Fibroblast of villous mesenchyme (primary cell): ENCODE measurements at regions not wholly inside any gene's neighbourhood (a gene's known extent, or its start where the extent isn't known, plus 50 kb on each side); places are given as distances from the start of the nearest gene placed in this dataset.
A peak's percentile ranks its signal among the peaks of the same experiment; 100 is the strongest.

Source experiments
- DNase-seq: peaks from one replicate; pipeline ENCODE4 v3.0.0-alpha.2; 2010; ENCODE audit warnings: low read depth
- H3K4me3 ChIP-seq: 2 replicates; pipeline ENCODE4 v1.5.1; 2011; ENCODE audit warnings: low read depth, mild to moderate bottlenecking, low read length
- TF ChIP-seq, protein P1 (sequence below): IDR thresholded peaks from 2 replicates; pipeline ENCODE4 v1.5.1; 2012; ENCODE audit warnings: low read depth, mild to moderate bottlenecking, low read length; ENCODE audit not compliant: insufficient read depth

DNA sequence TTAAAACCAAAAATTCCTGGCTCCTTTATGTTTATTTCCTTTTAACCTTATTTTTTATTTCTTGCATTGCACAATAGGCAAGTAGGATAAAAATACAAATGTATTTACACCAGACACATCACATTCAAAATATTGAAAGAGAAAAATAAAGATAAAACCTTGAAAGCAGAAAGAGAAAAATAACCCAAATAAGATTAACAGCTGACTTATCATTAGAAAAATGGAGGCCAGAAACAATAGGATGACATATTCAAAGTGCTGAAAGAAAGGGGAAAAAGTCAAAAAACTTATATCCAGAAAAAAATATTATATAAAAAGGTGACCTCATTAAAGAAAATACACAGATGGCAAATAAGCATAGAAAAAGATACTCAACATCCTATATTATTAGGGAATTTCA is 459.4 kb downstream of the NUF2 start:
- DNase-seq = no peak
- TF ChIP-seq, protein P1, sequence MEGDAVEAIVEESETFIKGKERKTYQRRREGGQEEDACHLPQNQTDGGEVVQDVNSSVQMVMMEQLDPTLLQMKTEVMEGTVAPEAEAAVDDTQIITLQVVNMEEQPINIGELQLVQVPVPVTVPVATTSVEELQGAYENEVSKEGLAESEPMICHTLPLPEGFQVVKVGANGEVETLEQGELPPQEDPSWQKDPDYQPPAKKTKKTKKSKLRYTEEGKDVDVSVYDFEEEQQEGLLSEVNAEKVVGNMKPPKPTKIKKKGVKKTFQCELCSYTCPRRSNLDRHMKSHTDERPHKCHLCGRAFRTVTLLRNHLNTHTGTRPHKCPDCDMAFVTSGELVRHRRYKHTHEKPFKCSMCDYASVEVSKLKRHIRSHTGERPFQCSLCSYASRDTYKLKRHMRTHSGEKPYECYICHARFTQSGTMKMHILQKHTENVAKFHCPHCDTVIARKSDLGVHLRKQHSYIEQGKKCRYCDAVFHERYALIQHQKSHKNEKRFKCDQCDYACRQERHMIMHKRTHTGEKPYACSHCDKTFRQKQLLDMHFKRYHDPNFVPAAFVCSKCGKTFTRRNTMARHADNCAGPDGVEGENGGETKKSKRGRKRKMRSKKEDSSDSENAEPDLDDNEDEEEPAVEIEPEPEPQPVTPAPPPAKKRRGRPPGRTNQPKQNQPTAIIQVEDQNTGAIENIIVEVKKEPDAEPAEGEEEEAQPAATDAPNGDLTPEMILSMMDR = no peak

DNA sequence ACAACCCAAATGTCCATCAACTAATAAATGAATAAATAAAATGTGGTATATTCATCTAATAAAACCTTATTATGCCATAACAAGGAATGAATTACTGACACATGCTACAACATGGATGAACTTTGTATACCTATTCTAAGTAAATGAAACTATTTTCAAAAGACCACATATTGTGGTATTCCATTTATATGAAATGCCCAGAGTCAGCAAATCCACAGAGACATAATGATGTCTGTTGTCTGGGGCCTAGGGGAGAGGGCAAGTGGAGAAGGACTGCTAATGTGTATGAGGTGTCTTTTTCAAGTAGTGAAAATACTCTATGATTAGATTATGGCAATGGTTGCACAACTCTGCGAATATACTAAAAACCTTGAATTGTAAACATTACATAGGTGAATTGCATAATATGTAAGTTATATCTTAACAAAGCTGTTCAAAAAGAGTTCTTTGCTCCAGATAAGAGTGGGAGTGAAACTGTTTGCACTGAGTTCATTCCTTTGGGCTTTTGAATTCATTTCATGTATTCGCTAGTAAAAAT is 464.2 kb downstream of the NUF2 start:
- no peak overlapping the region for H3K4me3 ChIP-seq
- DNase-seq = peak; percentile 7
- TF ChIP-seq, protein P1 = no peak

More for the DNA sequence above, 459.4 kb downstream of the NUF2 start:
- no peak overlapping the region for H3K4me3 ChIP-seq

DNA sequence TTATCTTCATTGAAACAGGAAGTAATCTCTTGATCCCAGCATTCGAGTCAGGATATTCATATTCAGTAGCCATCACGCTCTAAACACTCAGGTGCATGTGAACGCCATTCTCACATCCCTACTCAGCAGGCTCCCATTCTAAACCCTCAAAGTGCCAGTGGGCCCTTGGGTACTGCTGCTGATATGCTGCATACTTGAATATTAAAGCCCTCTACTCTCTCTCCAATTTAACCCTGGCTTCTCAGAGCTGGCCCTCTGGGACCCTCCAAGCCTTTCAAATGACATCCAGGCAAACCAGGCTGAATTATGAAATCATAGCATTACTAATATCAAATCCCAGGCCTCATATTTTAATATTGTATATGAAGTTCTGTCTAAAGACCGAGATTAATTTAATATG is 468.2 kb downstream of the NUF2 start:
- H3K4me3 ChIP-seq = no peak overlapping the region
- TF ChIP-seq, protein P1 = no peak
- DNase-seq = no peak

DNA sequence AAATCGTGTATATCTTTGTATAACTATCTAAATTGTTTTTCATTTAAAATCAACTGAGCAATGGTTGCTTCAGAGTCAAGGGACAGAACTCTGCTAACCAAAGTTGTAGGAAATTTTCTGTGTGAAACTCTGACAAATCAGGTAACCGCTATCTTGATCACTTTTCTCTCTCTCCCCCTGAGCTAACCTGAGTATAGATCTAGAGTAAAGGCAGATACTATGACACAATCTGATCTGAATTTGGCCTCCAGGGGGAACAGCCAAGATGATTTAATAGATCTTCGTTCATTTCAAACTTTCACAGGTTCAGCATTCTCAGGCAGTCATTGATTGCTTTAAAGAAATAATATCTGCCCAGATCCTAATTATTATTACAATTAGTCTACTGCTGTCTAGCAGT is 472.8 kb downstream of the NUF2 start:
- TF ChIP-seq, protein P1 = no peak
- no peak for DNase-seq

DNA sequence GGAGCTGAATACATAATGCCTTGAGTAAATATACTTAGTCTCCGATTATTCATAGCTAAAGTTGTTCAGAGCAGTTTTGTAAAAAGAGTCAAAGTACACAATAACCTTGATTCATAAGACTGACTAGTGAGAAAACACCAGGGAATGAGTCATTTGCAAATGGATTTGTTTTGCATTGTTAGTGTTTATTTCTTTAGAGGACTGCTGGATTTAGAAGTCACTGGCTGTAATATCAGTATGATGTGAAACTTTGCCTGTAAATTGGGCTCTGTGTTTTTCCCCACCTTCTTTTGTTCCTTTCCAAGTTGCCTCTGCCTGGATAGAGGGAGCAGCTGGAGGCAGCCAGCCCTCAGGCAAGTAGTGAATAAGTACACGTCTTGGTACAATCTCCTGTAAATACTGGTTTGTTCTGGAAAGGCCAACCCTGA is 474.7 kb downstream of the NUF2 start:
- DNase-seq = peak; percentile 54
- H3K4me3 ChIP-seq = no peak overlapping the region
- TF ChIP-seq, protein P1 = no peak

More for the DNA sequence above, 472.8 kb downstream of the NUF2 start:
- no peak overlapping the region for H3K4me3 ChIP-seq

DNA sequence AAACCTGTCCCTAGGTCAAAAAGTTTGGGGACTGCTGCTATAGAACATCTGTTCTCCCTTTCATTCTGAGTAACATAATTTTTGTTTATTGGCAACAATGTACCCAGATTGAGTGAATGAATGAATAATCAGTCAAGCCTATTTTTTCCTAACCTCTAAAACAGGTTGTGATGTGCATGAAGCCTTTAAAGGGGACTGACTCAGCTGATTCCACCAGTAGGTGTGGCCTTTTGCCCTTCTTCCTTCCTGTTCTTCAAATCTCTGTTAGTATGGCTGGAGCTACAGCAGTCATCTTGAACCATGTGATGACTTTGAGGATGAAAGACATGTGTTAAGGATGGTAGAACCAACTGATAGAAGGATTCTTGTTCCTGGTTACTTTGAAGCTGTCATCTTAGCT is 476.1 kb downstream of the NUF2 start:
- DNase-seq = no peak
- TF ChIP-seq, protein P1 = no peak
- no peak overlapping the region for H3K4me3 ChIP-seq

DNA sequence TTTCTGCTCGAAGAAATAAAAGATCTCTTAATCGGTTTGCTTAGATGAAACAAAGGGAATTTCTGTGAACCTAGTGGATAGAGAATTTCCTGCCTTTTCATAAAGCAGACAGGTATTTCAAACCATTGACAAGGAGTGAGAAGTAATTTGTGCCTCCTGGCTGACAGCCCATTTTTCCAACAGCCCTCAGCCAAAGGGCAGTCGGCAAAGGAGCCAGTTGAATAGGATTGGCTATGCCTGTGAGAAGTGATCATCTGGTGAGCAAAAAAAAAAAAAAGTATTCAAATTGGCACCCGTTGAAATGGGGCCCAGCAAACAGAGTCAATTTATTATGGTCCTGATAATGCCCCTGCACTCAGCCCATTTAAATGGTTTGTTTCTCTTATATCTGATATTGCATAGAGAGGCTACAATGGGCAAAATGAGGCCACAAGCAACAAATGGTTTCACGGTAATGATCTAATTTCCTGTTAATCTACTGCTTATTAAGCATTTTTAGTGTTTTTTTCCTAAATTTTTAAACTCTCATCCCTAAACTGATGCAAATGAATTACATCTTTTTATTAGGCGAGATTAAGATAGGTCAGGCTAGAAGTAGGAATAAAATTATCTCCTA is 477.5 kb downstream of the NUF2 start:
- no peak for DNase-seq
- no peak overlapping the region for H3K4me3 ChIP-seq
- TF ChIP-seq, protein P1 = no peak
